ENCODE measurements at regions not wholly inside any gene's neighbourhood (a gene's known extent, or its start where the extent isn't known, plus 50 kb on each side); places are given as distances from the start of the nearest gene placed in this dataset.

GRCh38 chr2:47226132-47226922, 50.0 kb upstream of the CALM2 start:
- no peak for TF ChIP-seq POLR2A (IDR thresholded peaks at IDR 0.05; ENCODE audit: low read length)
- no peak for TF ChIP-seq GATA1 (IDR thresholded peaks at IDR 0.05; ENCODE audit: low read depth, low read length)
